Ureter (tissue), 1 donor: ENCODE measurements at regions not wholly inside any gene's neighbourhood (a gene's known extent, or its start where the extent isn't known, plus 50 kb on each side); places are given as distances from the start of the nearest gene placed in this dataset.
"Not testable (repeated sequence)": the region's sequence is repeated elsewhere in the genome, so short reads cannot be mapped to it uniquely, and the experiment has no call there.

Source experiments
- DNase-seq: peaks from one replicate; pipeline ENCODE4 v3.0.0-alpha.2; 2020; ENCODE audit warnings: low spot score
- donor health status: DM: yes; HTN: yes; CAD: no.

GRCh38 chr9:78122631-78123030, 91.0 kb upstream of the GNAQ start:
- DNase-seq: no peak

GRCh38 chr9:78121488-78121887, 89.9 kb upstream of the GNAQ start:
- peak; percentile 65 for DNase-seq

GRCh38 chr9:78118742-78119473, 87.3 kb upstream of the GNAQ start:
- DNase-seq: no peak

- no peak for DNase-seq
These were observed 83.5 kb upstream of the GNAQ start for GRCh38 chr9:78115073-78115472.

- no peak for DNase-seq
These were observed 83.0 kb upstream of the GNAQ start for GRCh38 chr9:78114581-78114980.

- no peak for DNase-seq
These were observed 80.8 kb upstream of the GNAQ start for GRCh38 chr9:78112406-78112805.

GRCh38 chr9:78112004-78112403, 80.4 kb upstream of the GNAQ start:
- DNase-seq: no peak

GRCh38 chr9:78109075-78109474, 77.5 kb upstream of the GNAQ start:
- DNase-seq: no peak

GRCh38 chr9:78106586-78106985, 75.0 kb upstream of the GNAQ start:
- DNase-seq: not testable (repeated sequence)

- no peak for DNase-seq
These were observed 72.4 kb upstream of the GNAQ start for GRCh38 chr9:78103971-78104433.

- no peak for DNase-seq
These were observed 69.6 kb upstream of the GNAQ start for GRCh38 chr9:78101247-78101646.

GRCh38 chr9:78097541-78097940, 65.9 kb upstream of the GNAQ start:
- DNase-seq: no peak

- no peak for DNase-seq
These were observed 60.1 kb upstream of the GNAQ start for GRCh38 chr9:78091731-78092130.

GRCh38 chr9:78089111-78089510, 57.5 kb upstream of the GNAQ start:
- DNase-seq: no peak

GRCh38 chr9:78088190-78088589, 56.6 kb upstream of the GNAQ start:
- DNase-seq: not testable (repeated sequence)
